K562 (cell line): ENCODE measurements at regions not wholly inside any gene's neighbourhood (a gene's known extent, or its start where the extent isn't known, plus 50 kb on each side); places are given as distances from the start of the nearest gene placed in this dataset.
A peak's percentile ranks its signal among the peaks of the same experiment; 100 is the strongest.

Experiments
- ATAC-seq: fragments of 200-7000 bp; cut with Tn5 transposase; 3 replicates; pipeline ENCODE4 v1.9.1; 2020; ENCODE audit warnings: moderate library complexity
- BruUV-seq: library from RNA; stranded (reverse); fragments of 400-500 nt; replicated peaks from 2 replicates; lab custom pipeline; 2021; lab: Mats Ljungman, UMichigan
- CTCF ChIA-PET: fragments of 300-600 bp; formaldehyde crosslinking; extraction: SDS; loops from one replicate; lab custom pipeline; 2021; ENCODE audit warnings: low intra/inter-chr PET ratio; lab: Yijun Ruan, JAX
- POLR2A ChIA-PET: fragments of 300-600, 350-650 bp; sonication (Branson Sonifier 250); formaldehyde crosslinking; extraction: SDS; loops from one replicate; lab custom pipeline; 2021; ENCODE audit warnings: antibody characterized with exemption, inconsistent platforms; lab: Yijun Ruan, JAX
- DNase-seq, 4 experiments: peaks; one replicate each; pipeline versions ENCODE4 v3.0.0 to v3.0.0-alpha.2; 2011 to 2018; ENCODE audit warnings: low spot score in 3 of 4, mixed read lengths in 3 of 4; ENCODE audit errors: extremely low read depth in 1 of 4
- FAIRE-seq: peaks from 2 replicates; lab custom pipeline; 2011; peaks lifted over from hg19 to GRCh38; lab: Jason Lieb, UNC
- H2AFZ ChIP-seq: 2 replicates; pipeline ENCODE4 v1.6.0; 2011; ENCODE audit warnings: low read depth, low read length, control low read depth, inconsistent platforms
- H3K27ac ChIP-seq: fragments of 200-600 bp; 3 replicates; pipeline ENCODE4 v1.8.0; 2011; ENCODE audit warnings: low read depth, mild to moderate bottlenecking, control low read depth, inconsistent platforms, low read length, moderate library complexity, mixed read lengths; ENCODE audit errors: extremely low read depth
- H3K27me3 ChIP-seq, 2 experiments: fragments of 300-600 bp in 1 of 2; 2 replicates in 1 of 2; 3 replicates in 1 of 2; pipeline versions ENCODE4 v1.6.0 to v1.8.0; 2011; ENCODE audit warnings: inconsistent platforms in 2 of 2, low read length in 2 of 2, mild to moderate bottlenecking in 1 of 2, mixed read lengths in 1 of 2, moderate library complexity in 1 of 2; ENCODE audit not compliant: control insufficient read depth in 2 of 2, insufficient read depth in 2 of 2
- H3K36me3 ChIP-seq: fragments of 300-600 bp; 3 replicates; pipeline ENCODE4 v1.8.0; 2011; ENCODE audit warnings: mild to moderate bottlenecking, low read length, inconsistent platforms; ENCODE audit not compliant: control insufficient read depth, insufficient read depth
- H3K4me1 ChIP-seq, 2 experiments: fragments of 200-600 bp in 1 of 2; replicated peaks in 1 of 2; 2 replicates in 1 of 2; 3 replicates in 1 of 2; pipeline versions ENCODE4 v1.5.1 to v1.8.0; 2011; ENCODE audit warnings: inconsistent platforms in 2 of 2, low read length in 2 of 2, mild to moderate bottlenecking in 1 of 2, mixed read lengths in 1 of 2, moderate library complexity in 1 of 2; ENCODE audit not compliant: control insufficient read depth in 2 of 2, insufficient read depth in 2 of 2
- H3K4me2 ChIP-seq: 2 replicates; pipeline ENCODE4 v1.6.1; 2011; ENCODE audit warnings: low read length, control low read depth, inconsistent platforms, mixed read lengths; ENCODE audit not compliant: insufficient read depth
- H3K4me3 ChIP-seq: fragments of 200-600 bp; sonication (generic), shearing (Covaris generic); 2 replicates; pipeline ENCODE4 v1.5.1; 2016; ENCODE audit warnings: control low read depth, inconsistent platforms
- H3K79me2 ChIP-seq: fragments of 200-600 bp; 3 replicates; pipeline ENCODE4 v1.8.0; 2011; ENCODE audit warnings: low read length, inconsistent platforms; ENCODE audit not compliant: control insufficient read depth, insufficient read depth
- H3K9ac ChIP-seq, 2 experiments: 2 replicates each; pipeline versions ENCODE4 v1.6.0 to v1.6.1; 2011; ENCODE audit warnings: low read depth in 2 of 2, low read length in 2 of 2, control low read depth in 1 of 2, inconsistent platforms in 1 of 2, mild to moderate bottlenecking in 1 of 2, mixed read lengths in 1 of 2; ENCODE audit not compliant: insufficient read depth in 1 of 2
- H3K9me1 ChIP-seq: one replicate; pipeline ENCODE4 v1.6.0; 2011; ENCODE audit warnings: inconsistent platforms, mild to moderate bottlenecking, low read length, moderate library complexity; ENCODE audit not compliant: control insufficient read depth, insufficient read depth
- H3K9me3 ChIP-seq: replicated peaks from 2 replicates; pipeline ENCODE4 v1.5.1; 2011; ENCODE audit warnings: low read depth, low read length, inconsistent platforms; ENCODE audit not compliant: control insufficient read depth, insufficient read depth
- H4K20me1 ChIP-seq: replicated peaks from 2 replicates; pipeline ENCODE4 v1.6.1; 2011; ENCODE audit warnings: low read length, inconsistent platforms, mixed read lengths; ENCODE audit not compliant: control insufficient read depth, insufficient read depth
- DPF2 ChIP-seq: fragments of 450-650 bp; IDR thresholded peaks from 2 replicates; pipeline ENCODE4 v1.6.1; 2016
- ILF3 ChIP-seq: fragments of 450-650 bp; IDR thresholded peaks from 2 replicates; pipeline ENCODE4 v1.6.1; 2018; ENCODE audit warnings: antibody characterized with exemption, mild to moderate bottlenecking, moderate library complexity, borderline replicate concordance
- NR4A1 ChIP-seq, 2 experiments: fragments of 250-450 bp in 1 of 2; fragments of 450-650 bp in 1 of 2; sonication (Bioruptor Pico) in 1 of 2; IDR thresholded peaks; 2 replicates each; pipeline versions ENCODE4 v1.4.0 to v1.6.1; 2016 to 2020; ENCODE audit warnings: mild to moderate bottlenecking in 2 of 2, missing compliant biosample characterization in 1 of 2, missing genetic modification characterization in 1 of 2, moderate library complexity in 1 of 2
- SRSF3 ChIP-seq: fragments of 200-400 bp; formaldehyde crosslinking; IDR thresholded peaks from 2 replicates; pipeline ENCODE4 v1.6.1; 2016; ENCODE audit warnings: mild to moderate bottlenecking, low read length, moderate library complexity; ENCODE audit not compliant: insufficient read depth
- ZBED1 ChIP-seq: IDR thresholded peaks from 2 replicates; pipeline ENCODE4 v1.6.1; 2014
- ZBTB17 ChIP-seq: fragments of 450-650 bp; formaldehyde crosslinking; IDR thresholded peaks from 2 replicates; pipeline ENCODE4 v1.4.0; 2020; ENCODE audit warnings: mild to moderate bottlenecking
- ZNF436 ChIP-seq: fragments of 250-450, 450-650 bp; sonication (Bioruptor Pico); formaldehyde crosslinking; IDR thresholded peaks from 2 replicates; pipeline ENCODE4 v1.7.0; 2020; ENCODE audit warnings: mild to moderate bottlenecking
- WGBS: fragments of 100-300 bp; shearing (Covaris generic); methylation state at CpG from one replicate; pipeline ENCODE4 v1.1.6; 2016; ENCODE audit warnings: low coverage, mixed read lengths; ENCODE audit not compliant: insufficient coverage; ENCODE audit errors: missing lambda C conversion rate; 5-methylcytosine and 5-hydroxymethylcytosine counted together
- in situ Hi-C: fragments of 300-500 bp; cut with MboI; formaldehyde crosslinking; loops from 4 replicates; pipeline ENCODE4 v1.15.0; 2018; ENCODE audit warnings: inconsistent platforms, mixed read lengths
- intact Hi-C: fragments of 100-400 bp; cut with micrococcal nuclease; formaldehyde crosslinking; loops from 2 replicates; pipeline ENCODE4 v1.14.2; 2022
- TF ChIP-seq, protein P1 (sequence below), 2 experiments: fragments of 150-350 bp in 1 of 2; IDR thresholded peaks; 2 replicates each; pipeline ENCODE4 v1.6.1; 2012 to 2016; ENCODE audit warnings: low read depth in 2 of 2, low read length in 2 of 2, mild to moderate bottlenecking in 1 of 2, moderate library complexity in 1 of 2
- TF ChIP-seq, protein P2 (sequence below): fragments of 450-650 bp; formaldehyde crosslinking; IDR thresholded peaks from 2 replicates; pipeline ENCODE4 v1.4.0; 2020; ENCODE audit warnings: mild to moderate bottlenecking, moderate library complexity

DNA sequence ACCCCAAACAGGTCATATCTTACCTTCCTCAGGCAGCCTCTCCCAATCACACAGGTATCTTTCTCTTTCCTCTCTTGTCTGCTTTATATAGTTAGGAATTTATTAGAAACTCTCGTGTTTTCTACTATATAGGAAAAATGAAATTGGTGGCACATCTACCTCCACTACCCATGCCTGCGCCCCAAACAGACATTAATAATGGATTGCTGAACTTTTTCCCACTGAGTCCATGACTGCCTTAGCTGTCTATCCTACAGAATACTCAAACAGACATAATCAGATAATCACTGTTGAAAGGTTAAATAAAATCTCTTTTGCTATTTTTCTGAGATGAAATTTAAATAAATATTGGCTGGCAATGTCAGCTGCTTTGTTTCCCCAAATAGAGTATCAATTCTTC lies 55.8 kb upstream of the SLC6A11 start (continued):
- TF ChIP-seq, protein P1, sequence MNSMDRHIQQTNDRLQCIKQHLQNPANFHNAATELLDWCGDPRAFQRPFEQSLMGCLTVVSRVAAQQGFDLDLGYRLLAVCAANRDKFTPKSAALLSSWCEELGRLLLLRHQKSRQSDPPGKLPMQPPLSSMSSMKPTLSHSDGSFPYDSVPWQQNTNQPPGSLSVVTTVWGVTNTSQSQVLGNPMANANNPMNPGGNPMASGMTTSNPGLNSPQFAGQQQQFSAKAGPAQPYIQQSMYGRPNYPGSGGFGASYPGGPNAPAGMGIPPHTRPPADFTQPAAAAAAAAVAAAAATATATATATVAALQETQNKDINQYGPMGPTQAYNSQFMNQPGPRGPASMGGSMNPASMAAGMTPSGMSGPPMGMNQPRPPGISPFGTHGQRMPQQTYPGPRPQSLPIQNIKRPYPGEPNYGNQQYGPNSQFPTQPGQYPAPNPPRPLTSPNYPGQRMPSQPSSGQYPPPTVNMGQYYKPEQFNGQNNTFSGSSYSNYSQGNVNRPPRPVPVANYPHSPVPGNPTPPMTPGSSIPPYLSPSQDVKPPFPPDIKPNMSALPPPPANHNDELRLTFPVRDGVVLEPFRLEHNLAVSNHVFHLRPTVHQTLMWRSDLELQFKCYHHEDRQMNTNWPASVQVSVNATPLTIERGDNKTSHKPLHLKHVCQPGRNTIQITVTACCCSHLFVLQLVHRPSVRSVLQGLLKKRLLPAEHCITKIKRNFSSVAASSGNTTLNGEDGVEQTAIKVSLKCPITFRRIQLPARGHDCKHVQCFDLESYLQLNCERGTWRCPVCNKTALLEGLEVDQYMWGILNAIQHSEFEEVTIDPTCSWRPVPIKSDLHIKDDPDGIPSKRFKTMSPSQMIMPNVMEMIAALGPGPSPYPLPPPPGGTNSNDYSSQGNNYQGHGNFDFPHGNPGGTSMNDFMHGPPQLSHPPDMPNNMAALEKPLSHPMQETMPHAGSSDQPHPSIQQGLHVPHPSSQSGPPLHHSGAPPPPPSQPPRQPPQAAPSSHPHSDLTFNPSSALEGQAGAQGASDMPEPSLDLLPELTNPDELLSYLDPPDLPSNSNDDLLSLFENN (IDR thresholded peaks at IDR 0.05; ENCODE audit: low read depth in 2 of 2, low read length in 2 of 2) = peak in 1 of 2 experiments; percentile 54; a peak in 1 of 4 replicates
- no peak for TF ChIP-seq DPF2
- TF ChIP-seq SRSF3 = no peak
- TF ChIP-seq NR4A1 (CRISPR knock-in tag; IDR thresholded peaks at IDR 0.05) = no peak
- no peak for TF ChIP-seq NR4A1 (tag; IDR thresholded peaks at IDR 0.05)
- TF ChIP-seq ZBTB17 (CRISPR knock-in tag) = peak; percentile 89

DNA sequence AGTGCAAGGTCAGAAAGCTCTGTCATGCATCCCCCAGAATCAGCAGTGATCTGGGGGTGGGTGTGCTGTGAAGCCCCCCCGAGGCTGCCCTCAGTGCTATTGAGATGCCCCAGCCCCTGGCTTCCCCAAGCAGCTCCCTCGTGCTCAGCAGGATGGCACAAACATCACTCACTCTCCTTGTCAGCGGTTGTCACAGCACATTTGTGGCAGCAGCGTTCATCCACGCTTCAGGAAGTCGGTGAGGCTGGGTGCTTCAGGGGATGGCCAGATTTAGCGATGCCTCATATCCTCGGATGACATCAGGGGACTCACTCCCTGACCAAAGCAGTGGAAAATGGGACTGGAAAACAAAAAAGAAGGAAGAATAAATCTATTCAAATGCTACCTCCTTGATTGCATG lies 54.4 kb upstream of the SLC6A11 start:
- Histone ChIP-seq H2AFZ (no peak overlapping the region), H3K79me2 (no peaks in the 10 kb centered on the region), H3K27me3 (peaks cover 2 to 26% of the 10 kb centered on the region in 2 experiments; a peak in 3 of 5 replicates), H4K20me1 (peaks cover 5% of the 10 kb centered on the region), H3K9ac (no peak overlapping the region), H3K4me2 (no peak overlapping the region), H3K4me1 (peaks cover 0 to 7% of the 10 kb centered on the region in 2 experiments; a peak in 1 of 5 replicates), H3K9me1 (no peaks in the 10 kb centered on the region), H3K27ac (no peak overlapping the region), H3K9me3 (no peaks in the 10 kb centered on the region), H3K36me3 (no peaks in the 10 kb centered on the region), H3K4me3 (no peak overlapping the region)
- no peak for DNase-seq
- intact Hi-C loops (no loop called here), in situ Hi-C loops (loop anchor here (25.0 kb wide), 1 partner anchor 901 kb away; no protein-coding TSS in a partner anchor)
- no peak for ATAC-seq
- ChIA-PET POLR2A (interaction anchor here (0.6 kb wide), 2 partner anchors 294 to 1764 kb away, joined by 4 read pairs; no protein-coding TSS in a partner anchor), CTCF (no interaction called here)
- no peak for FAIRE-seq
- TF ChIP-seq, protein P2, sequence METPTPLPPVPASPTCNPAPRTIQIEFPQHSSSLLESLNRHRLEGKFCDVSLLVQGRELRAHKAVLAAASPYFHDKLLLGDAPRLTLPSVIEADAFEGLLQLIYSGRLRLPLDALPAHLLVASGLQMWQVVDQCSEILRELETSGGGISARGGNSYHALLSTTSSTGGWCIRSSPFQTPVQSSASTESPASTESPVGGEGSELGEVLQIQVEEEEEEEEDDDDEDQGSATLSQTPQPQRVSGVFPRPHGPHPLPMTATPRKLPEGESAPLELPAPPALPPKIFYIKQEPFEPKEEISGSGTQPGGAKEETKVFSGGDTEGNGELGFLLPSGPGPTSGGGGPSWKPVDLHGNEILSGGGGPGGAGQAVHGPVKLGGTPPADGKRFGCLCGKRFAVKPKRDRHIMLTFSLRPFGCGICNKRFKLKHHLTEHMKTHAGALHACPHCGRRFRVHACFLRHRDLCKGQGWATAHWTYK (CRISPR knock-in tag) = no peak
- TF ChIP-seq ILF3 (no peak), ZNF436 (CRISPR knock-in tag) (no peak), ZBED1 (no peak)
- no TSS peak for BruUV-seq
- 2% methylated on average over 8 of the region's 8 CpGs for WGBS
